ENCODE measurements at regions not wholly inside any gene's neighbourhood (a gene's known extent, or its start where the extent isn't known, plus 50 kb on each side); places are given as distances from the start of the nearest gene placed in this dataset.

GRCh38 chr10:57225920-57226319, 864.9 kb upstream of the ZWINT start:
- ATAC-seq (no peak), FAIRE-seq (no peak), DNase-seq (ENCODE audit: low spot score) (no peak)
- no peak overlapping the region for H3K4me2 ChIP-seq (ENCODE audit: low read depth, low read length)
- no peaks in the 10 kb centered on the region for H3K27me3 ChIP-seq (ENCODE audit: control insufficient read depth in 1 of 2, insufficient read depth in 2 of 2, low read length in 2 of 2)
- no peak overlapping the region for H3K4me3 ChIP-seq (replicated peaks in 1 of 3; ENCODE audit: insufficient read depth in 1 of 3, low read depth in 2 of 3, low read length in 3 of 3)
- H3K36me3 ChIP-seq (replicated peaks in 1 of 2; ENCODE audit: control insufficient read depth in 1 of 2, insufficient read depth in 2 of 2, low read length in 2 of 2) = no peaks in the 10 kb centered on the region
- ChIA-PET POLR2A (no interaction called here), CTCF (ENCODE audit: low intra/inter-chr PET ratio, low total read pairs) (no interaction called here)
- peaks cover 20% of the 10 kb centered on the region for H3K9me3 ChIP-seq (ENCODE audit: low read length)
- no peaks in the 10 kb centered on the region for H3K79me2 ChIP-seq (ENCODE audit: insufficient read depth, low read length)
- H2AFZ ChIP-seq (ENCODE audit: low read length) = no peak overlapping the region
- no peak overlapping the region for H3K9ac ChIP-seq (ENCODE audit: insufficient read depth, low read depth, low read length)
- 33% methylated on average over 3 of the region's 3 CpGs for WGBS (ENCODE audit: low lambda C conversion rate)
- H3K4me1 ChIP-seq (ENCODE audit: insufficient read depth, low read length) = no peaks in the 10 kb centered on the region
- no peak overlapping the region for H3K27ac ChIP-seq (ENCODE audit: extremely low read length, insufficient read depth, low read length)
- TF ChIP-seq LRRFIP1 (CRISPR knock-in tag; conservative IDR thresholded peaks at IDR 0.05) (no peak), NR2F2 (IDR thresholded peaks at IDR 0.05; ENCODE audit: borderline replicate concordance, low read depth) (no peak), FOXO1 (CRISPR knock-in tag; IDR thresholded peaks at IDR 0.05) (no peak), TOPORS (CRISPR knock-in tag; IDR thresholded peaks at IDR 0.05) (no peak), AGO1 (IDR thresholded peaks at IDR 0.05; ENCODE audit: low read depth, low read length, poor library complexity, severe bottlenecking) (no peak), ZNF672 (CRISPR knock-in tag; IDR thresholded peaks at IDR 0.05) (no peak), CENPX (CRISPR knock-in tag; IDR thresholded peaks at IDR 0.05) (no peak), TAF15 (IDR thresholded peaks at IDR 0.05; ENCODE audit: low read depth, low read length, poor library complexity, severe bottlenecking) (no peak), CC2D1A (CRISPR knock-in tag; IDR thresholded peaks at IDR 0.05) (no peak), KAT7 (CRISPR knock-in tag; IDR thresholded peaks at IDR 0.05; ENCODE audit: borderline replicate concordance) (no peak), ZNF773 (CRISPR knock-in tag; IDR thresholded peaks at IDR 0.05; ENCODE audit: borderline replicate concordance) (no peak), ZNF276 (CRISPR knock-in tag; IDR thresholded peaks at IDR 0.05; ENCODE audit: low read depth) (no peak), ZNF496 (CRISPR knock-in tag; IDR thresholded peaks at IDR 0.05; ENCODE audit: insufficient replicate concordance) (no peak), CERS6 (CRISPR knock-in tag; IDR thresholded peaks at IDR 0.05) (no peak)
- intact Hi-C loops (cut with micrococcal nuclease; ENCODE audit: unreplicated experiment) (no loop called here), in situ Hi-C loops (cut with HindIII; ENCODE audit: extremely low pct_ligation_motif_present, low pct_unique_long_range_greater_than_20kb) (no loop called here)
- BruUV-seq (replicated peaks) = no TSS peak
- no peaks in the 10 kb centered on the region for H4K20me1 ChIP-seq (ENCODE audit: insufficient read depth, low read length)

All from HepG2 (cell line).